ENCODE measurements at regions not wholly inside any gene's neighbourhood (a gene's known extent, or its start where the extent isn't known, plus 50 kb on each side); places are given as distances from the start of the nearest gene placed in this dataset.

DNA sequence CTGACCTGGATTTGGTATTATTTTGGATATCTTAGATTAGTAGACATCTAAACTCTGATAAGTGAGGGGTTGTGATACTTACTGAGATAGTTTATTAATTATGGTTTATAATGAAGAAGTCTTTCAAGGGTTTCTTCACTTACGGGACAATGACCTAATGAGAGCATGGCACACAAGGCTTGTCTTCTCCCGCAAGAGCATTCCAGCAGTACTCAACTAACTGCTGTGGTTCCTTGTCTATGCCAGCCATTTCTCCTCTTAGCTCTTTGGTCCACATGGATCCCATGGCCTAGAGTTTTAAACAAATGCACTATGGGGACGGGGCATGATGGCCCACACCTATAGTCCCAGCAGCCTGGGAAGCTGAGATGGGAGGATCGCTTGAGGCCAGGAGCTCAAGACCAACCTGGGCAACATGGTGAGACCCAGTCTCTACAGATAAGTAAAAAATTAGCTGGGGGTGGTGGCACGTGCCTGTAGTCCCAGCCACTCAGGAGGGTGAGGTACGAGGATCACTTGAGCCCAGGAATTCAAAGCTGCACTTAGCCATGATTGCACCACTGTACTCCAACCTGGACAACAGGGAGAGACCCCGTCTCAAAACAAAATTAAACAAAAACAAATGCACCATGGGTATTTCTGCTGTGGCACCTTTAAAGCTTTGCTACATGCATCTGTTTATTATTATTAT, 161.7 kb upstream of the MYCN start:
- Mint-ChIP-seq H3K9me3 (ENCODE audit: unreplicated experiment) (no peaks in the 10 kb centered on the region), H3K4me1 (ENCODE audit: insufficient read depth, unreplicated experiment) (no peaks in the 10 kb centered on the region), H3K4me3 (ENCODE audit: unreplicated experiment) (no peak overlapping the region), H3K36me3 (ENCODE audit: insufficient read depth, unreplicated experiment) (no peaks in the 10 kb centered on the region), H3K27me3 (ENCODE audit: insufficient read depth, unreplicated experiment) (peaks cover 69% of the 10 kb centered on the region), H3K27ac (ENCODE audit: low read depth, unreplicated experiment) (no peak overlapping the region)
- CTCF ChIA-PET, result no interaction called here
- POLR2A ChIA-PET, result no interaction called here
- no TSS peak for BruUV-seq (replicated peaks)
- DNase-seq (ENCODE audit: unreplicated experiment), result no peak
- TF ChIP-seq, protein P1, sequence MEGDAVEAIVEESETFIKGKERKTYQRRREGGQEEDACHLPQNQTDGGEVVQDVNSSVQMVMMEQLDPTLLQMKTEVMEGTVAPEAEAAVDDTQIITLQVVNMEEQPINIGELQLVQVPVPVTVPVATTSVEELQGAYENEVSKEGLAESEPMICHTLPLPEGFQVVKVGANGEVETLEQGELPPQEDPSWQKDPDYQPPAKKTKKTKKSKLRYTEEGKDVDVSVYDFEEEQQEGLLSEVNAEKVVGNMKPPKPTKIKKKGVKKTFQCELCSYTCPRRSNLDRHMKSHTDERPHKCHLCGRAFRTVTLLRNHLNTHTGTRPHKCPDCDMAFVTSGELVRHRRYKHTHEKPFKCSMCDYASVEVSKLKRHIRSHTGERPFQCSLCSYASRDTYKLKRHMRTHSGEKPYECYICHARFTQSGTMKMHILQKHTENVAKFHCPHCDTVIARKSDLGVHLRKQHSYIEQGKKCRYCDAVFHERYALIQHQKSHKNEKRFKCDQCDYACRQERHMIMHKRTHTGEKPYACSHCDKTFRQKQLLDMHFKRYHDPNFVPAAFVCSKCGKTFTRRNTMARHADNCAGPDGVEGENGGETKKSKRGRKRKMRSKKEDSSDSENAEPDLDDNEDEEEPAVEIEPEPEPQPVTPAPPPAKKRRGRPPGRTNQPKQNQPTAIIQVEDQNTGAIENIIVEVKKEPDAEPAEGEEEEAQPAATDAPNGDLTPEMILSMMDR (IDR thresholded peaks at IDR 0.05; ENCODE audit: unreplicated experiment), result no peak
- intact Hi-C loops (cut with micrococcal nuclease), result no loop called here

DNA sequence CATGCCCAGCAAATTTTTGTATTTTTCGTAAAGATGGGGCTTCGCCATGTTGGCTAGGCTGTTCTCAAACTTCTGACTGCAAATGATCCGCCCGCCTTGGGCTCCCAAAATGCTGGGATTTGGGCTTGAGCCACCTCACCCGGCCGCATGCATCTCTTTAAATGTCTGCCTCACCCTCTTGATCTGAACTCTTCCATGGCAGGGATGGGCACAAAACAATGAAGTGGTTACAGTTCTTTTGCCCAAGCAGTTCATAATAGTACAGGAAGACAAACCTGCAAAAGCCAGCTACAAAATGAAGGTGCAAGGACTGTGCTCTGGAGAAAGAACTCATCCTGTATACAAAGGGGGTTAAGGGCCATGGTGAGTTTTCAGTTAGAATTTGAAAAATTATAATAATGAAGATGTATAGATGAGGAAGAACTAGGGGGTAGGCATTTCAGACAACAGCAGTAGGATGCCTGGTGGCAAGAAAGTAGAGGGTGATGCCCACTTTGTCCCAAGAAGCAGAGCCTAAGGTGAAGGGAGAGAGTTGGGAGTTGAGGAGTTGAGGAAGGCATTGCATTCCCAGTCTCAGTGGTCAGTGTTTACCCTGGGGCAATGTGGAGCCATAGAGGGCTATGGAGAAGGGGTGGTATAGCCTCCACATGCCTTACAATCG, 160.8 kb upstream of the MYCN start:
- intact Hi-C loops (cut with micrococcal nuclease), result no loop called here

DNA sequence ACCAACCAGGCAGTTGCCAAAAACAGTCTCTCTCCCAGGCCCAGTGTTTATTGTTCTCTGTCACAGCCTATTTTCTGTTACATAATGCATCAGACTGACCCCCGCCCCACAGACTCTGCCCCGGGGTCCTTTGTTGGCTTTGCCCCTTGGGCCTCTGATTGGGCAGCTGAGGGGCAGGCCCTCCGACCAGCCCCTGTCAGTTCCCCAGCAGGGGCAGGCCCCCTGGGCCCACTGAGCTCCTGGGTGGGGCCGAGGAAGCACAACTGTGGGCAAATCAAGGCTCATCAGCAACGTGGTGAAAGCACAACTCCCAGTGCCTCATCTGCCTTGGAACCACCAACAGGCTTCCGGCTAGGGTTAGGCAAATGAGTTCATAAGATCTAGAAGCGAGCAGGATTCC, 160.1 kb upstream of the MYCN start:
- CTCF ChIA-PET, result interaction anchor here (0.7 kb wide), 1 partner anchor 10 kb away, joined by 3 read pairs; no protein-coding TSS in a partner anchor
- no peaks in the 10 kb centered on the region for H3K9me3 Mint-ChIP-seq (ENCODE audit: unreplicated experiment)

More for the DNA sequence above, 160.8 kb upstream of the MYCN start:
- Mint-ChIP-seq H3K27ac (ENCODE audit: low read depth, unreplicated experiment) (no peak overlapping the region), H3K27me3 (ENCODE audit: insufficient read depth, unreplicated experiment) (peaks cover 76% of the 10 kb centered on the region), H3K4me3 (ENCODE audit: unreplicated experiment) (no peak overlapping the region), H3K9me3 (ENCODE audit: unreplicated experiment) (no peaks in the 10 kb centered on the region), H3K36me3 (ENCODE audit: insufficient read depth, unreplicated experiment) (no peaks in the 10 kb centered on the region), H3K4me1 (ENCODE audit: insufficient read depth, unreplicated experiment) (no peaks in the 10 kb centered on the region)
- no peak for DNase-seq (ENCODE audit: unreplicated experiment)
- ChIA-PET POLR2A (no interaction called here), CTCF (no interaction called here)
- TF ChIP-seq, protein P1 (IDR thresholded peaks at IDR 0.05; ENCODE audit: unreplicated experiment), result no peak
- BruUV-seq (replicated peaks), result no TSS peak

DNA sequence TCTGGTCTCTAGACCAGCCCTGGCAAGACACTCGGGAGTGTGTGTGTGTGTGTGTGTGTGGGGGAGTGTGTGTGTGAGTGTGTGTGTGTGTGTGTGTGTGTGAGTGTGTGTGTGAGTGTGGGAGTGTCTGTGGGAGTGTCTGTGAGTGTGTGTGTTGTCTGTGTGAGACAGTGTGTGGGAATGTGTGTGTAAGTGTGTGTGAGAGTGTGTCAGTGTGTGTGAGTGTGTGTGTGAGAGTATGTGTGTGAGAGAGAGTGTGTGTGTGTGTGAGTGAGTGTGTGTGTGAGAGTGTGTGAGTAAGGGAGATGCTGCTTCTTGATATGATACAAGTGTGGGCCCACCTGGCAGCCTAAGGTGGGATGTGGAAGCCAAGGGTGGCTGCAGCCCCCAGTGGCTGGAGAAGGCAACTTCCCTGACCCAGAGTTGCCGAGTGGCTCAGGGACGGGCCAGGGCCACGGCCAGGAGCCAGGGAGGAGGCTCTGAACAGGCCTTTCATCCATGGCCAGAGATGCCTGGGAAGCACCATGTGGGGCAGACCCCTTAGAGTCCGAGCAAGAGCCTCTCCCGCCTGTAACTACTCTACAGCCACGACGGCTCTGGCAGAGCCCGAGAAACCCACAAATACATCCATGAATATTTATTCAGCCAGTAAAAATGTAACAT, 159.3 kb upstream of the MYCN start:
- intact Hi-C loops (cut with micrococcal nuclease), result no loop called here
- ChIA-PET POLR2A (no interaction called here), CTCF (no interaction called here)
- Mint-ChIP-seq H3K9me3 (ENCODE audit: unreplicated experiment) (no peaks in the 10 kb centered on the region), H3K27me3 (ENCODE audit: insufficient read depth, unreplicated experiment) (peaks cover 86% of the 10 kb centered on the region), H3K27ac (ENCODE audit: low read depth, unreplicated experiment) (no peak overlapping the region), H3K4me1 (ENCODE audit: insufficient read depth, unreplicated experiment) (no peaks in the 10 kb centered on the region), H3K36me3 (ENCODE audit: insufficient read depth, unreplicated experiment) (no peaks in the 10 kb centered on the region), H3K4me3 (ENCODE audit: unreplicated experiment) (no peak overlapping the region)
- DNase-seq (ENCODE audit: unreplicated experiment), result no peak
- no TSS peak for BruUV-seq (replicated peaks)
- TF ChIP-seq, protein P1 (IDR thresholded peaks at IDR 0.05; ENCODE audit: unreplicated experiment), result no peak

More for the DNA sequence above, 160.1 kb upstream of the MYCN start:
- Mint-ChIP-seq H3K27me3 (ENCODE audit: insufficient read depth, unreplicated experiment) (peaks cover 80% of the 10 kb centered on the region), H3K4me3 (ENCODE audit: unreplicated experiment) (no peak overlapping the region), H3K4me1 (ENCODE audit: insufficient read depth, unreplicated experiment) (no peaks in the 10 kb centered on the region), H3K36me3 (ENCODE audit: insufficient read depth, unreplicated experiment) (no peaks in the 10 kb centered on the region), H3K27ac (ENCODE audit: low read depth, unreplicated experiment) (no peak overlapping the region)
- TF ChIP-seq, protein P1 (IDR thresholded peaks at IDR 0.05; ENCODE audit: unreplicated experiment), result no peak
- no peak for DNase-seq (ENCODE audit: unreplicated experiment)
- no TSS peak for BruUV-seq (replicated peaks)
- POLR2A ChIA-PET, result no interaction called here
- intact Hi-C loops (cut with micrococcal nuclease), result no loop called here

Measured in MCF 10A (cell line).